AG08395 (cell line): ENCODE measurements at regions not wholly inside any gene's neighbourhood (a gene's known extent, or its start where the extent isn't known, plus 50 kb on each side); places are given as distances from the start of the nearest gene placed in this dataset.

Experiments used
- DNase-seq: peaks from one replicate; pipeline ENCODE4 v3.0.0; 2012; ENCODE audit warnings: mixed read lengths, low spot score

DNA sequence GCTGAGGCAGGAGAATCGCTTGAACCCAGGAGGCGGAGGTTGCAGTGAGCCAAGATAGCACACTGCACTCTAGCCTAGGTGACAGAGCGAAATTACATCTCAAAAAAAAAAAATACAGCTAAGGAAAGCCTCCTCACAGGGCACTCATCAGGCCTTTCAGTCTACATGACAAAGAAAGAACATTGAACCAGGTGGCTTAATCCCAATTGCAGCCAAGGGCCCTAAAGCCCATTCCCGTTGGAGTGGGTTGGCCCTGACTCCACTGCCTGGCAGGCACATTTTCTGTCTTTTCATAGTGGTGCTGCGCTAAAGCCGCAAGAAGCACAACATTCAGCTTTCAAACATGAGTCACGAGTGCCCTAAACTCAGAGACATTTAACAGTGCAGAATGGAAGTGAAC is 372.5 kb downstream of the RNF144A start:
- no peak for DNase-seq

DNA sequence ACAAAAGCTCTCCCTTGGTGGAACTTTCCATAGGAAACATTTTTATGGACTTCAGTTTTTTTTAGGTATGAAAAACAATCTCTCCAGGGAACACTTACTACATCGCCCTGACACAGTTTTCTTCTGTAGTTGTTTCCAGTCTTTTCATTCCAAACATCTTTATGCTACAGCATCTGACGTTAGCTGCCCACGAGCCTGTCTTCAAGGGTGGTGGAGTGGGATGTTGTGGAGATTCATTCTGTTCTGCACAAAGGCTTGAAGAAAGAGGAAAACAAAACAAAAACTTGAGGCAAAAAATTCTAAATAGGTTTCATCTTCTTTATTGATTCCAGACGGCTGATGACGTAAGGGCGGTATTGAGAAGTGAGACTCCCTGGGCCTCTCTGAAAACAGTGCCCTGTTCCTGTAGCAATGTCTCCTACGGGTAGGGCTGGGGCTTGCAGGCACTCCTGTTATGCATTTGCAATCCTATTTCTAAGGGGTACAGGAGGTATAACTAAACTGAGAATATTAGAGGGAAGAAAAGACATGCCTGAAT is 375.0 kb downstream of the RNF144A start:
- DNase-seq, result no peak

DNA sequence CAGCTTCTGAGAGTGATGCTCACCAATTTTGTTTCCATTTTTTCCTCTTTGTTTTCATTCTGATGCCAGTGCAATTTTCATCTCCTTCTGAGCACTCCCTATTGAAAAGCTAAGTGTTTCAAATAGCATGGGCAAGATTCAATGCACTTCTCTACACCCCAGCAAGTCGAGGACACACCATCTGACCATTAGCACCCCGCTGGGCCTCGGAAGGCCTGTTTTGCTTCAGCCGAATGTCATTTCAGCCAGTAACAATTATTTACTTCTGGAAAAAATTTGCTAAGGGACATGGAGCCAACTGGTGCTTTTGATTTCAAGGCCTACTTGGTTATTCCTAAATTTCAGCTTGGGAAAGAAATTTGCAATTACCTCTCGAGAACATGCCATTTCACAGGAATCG is 392.4 kb downstream of the RNF144A start:
- DNase-seq, result no peak

DNA sequence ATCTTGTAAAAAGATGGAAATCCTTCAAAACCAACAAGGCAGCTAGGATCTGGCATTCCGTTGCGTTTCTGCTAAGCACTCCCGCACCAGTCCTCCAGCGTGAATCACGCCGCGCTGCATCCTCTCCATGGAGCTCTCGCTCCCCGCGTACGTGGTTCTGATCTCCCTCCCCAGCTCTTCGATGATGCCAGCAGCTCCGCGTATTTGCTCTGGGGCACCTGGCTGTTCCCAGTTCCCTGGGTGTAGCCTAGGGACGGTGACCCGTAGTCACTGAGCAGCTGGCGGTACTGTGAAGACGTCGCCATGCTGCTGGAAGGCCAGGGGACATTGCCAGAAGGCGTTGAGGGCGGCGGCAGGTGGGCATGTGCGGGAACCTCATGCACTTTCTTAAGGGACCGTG is 407.5 kb downstream of the RNF144A start:
- no peak for DNase-seq

DNA sequence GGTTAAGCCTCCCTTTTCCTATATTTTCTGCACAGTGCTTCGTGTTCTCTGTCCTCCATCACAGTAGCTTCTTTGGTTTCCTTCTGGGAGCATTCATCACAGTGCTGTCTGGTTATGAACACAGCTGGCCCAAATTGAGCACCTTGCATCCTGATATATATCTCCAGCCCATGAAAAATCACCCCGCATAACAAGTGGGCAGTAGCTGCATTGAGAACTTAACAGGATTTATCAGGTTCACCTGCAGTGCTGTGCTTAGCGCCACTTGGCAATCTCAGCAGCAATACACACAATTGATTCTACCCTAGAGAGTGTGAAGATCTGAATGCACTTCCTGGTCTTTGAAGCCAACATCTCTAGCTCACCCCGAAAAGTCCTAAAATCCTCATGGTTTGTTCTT is 408.0 kb downstream of the RNF144A start:
- DNase-seq, result no peak

DNA sequence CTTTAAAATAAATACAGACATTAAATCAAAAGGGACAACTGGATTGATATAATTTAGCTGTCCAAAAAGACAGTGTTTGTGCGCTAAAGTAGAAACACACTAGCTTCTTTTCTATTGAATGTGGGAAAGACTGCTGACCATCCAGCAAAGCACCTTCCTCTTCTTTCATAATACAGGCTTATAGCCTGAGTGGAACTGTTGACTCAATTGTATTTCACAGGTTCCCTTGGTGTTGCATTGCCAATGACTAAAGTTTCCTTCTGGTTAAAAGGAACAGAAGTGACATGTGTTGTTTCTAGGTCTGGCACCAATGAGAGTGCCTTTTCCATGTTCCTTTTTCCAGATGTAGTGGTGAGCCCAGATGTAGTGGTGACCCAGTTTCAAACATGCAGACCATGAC is 412.3 kb downstream of the RNF144A start:
- DNase-seq, result no peak

DNA sequence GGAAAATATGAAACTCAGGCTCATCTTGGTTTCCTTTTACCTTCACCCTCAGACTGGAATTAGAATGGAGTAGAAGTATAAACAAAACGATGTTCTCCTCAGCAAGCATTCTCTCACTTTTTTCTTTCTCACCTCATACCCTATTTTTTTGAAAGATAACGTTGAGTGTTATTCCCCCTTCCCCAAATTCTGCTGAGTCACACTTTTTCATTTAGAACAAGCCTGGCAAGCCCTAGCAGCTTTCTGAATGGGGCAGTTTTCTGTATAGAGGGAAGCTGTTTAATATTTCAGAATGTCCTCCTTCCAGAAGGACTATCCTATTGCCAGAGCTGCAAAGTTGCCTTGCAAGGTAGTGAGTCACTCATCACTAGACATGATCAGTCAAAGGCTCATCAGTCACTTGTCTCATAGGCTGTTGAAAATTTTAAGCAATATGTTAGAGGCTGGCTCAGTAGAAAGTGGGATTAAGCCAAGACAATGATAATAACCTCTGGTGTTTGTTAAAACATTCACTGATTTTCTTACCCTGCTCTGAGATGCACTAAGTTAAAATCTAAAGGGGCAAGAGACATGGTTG is 416.1 kb downstream of the RNF144A start:
- DNase-seq, result no peak

DNA sequence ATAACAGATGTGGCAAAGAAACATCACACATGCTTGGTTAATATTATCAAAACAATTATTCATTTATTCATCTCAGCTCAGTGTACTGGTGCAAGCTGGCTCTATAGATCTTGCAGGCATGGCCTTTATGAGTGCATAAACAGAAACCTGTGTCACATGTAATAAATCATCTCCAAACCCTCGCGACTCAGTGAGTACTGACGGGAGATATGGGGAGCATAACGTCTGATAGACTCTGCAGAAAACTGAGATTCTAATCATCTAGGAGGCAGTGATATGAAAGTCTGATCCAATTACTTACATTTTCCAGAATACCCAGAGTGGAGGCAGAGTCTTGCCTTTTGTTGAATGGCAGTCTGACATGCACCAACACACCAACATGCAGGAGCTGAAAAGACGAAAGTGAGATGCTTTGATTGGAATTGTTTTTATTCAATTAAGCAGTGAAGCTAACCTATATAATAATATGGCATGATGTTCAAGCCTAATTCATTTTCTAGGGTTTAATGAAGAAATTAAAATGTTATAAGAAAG is 416.8 kb downstream of the RNF144A start:
- DNase-seq, result no peak

DNA sequence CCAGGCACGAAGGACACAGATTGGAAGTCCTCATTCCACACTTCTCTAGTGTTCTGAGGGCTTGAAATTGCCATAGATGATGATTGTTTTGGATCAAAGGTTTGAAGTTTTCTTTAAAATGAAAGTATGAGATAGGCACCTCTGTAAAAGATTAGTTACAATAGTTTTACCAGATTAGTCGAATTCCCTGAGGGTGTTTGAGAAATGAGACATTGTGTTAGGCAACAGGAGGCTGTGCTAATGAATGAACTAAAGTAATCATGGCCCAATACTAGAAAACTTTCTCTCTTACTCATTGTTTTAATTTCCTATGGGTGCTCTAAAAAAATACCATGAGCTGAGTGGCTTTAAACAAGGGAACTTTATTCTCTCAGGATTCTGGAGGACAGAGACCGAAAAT is 421.7 kb downstream of the RNF144A start:
- DNase-seq, result no peak

DNA sequence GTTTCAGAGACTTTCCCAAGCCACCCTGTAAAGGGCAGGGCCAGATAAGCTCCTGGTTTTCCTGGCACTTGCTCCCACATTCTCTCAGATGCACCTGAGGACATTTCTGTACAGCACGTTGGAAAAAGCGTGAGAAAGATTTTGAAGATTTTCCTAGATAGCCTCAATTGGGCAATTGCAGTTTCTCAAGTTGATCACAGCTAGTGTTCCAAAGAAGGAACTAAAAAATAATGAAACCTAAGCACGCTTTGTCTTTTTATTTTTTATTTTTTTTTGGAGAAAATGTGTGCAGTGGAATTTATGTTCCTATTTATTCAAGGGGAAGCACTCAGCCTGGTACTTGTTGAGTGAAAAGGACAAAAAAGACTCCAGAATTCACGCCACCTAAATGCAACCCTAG is 429.1 kb downstream of the RNF144A start:
- no peak for DNase-seq

DNA sequence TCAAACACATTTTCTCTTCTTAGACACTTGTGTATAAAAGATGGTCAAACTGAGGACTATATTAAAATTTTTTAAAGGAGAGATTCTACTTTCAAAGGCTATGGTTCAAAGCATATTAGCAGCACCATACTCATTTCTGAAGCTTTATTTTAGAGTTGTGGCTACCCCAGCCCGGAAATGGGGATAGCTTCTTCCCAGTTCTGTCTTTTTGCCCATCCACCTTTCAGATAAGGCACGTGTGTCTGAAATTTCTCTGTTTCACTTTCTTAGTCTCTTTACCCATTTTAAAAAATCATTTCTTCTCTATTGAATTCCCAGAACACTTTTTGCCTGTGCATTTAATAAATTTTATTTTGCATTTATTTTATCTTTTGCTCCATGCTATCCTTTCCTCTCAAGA is 431.5 kb downstream of the RNF144A start:
- no peak for DNase-seq

DNA sequence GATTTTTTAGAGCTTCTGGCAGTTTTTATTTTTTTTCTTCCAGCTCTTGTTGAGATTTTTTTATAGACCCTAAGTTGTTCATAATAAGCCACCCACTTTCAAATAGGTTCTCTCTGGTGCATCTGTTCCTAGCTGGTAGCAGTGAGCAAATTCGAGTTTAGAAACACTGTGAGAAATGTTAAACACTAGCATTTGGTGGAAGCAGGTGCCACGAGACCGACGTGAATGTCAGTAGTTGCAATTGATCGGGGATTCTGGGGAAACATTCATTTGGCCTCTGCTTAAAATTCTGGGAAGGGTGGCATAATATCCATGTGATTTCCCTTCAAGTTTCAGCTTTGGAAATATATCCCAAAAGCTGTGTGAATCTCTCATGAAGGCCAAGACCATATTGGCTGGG is 435.0 kb downstream of the RNF144A start:
- no peak for DNase-seq

DNA sequence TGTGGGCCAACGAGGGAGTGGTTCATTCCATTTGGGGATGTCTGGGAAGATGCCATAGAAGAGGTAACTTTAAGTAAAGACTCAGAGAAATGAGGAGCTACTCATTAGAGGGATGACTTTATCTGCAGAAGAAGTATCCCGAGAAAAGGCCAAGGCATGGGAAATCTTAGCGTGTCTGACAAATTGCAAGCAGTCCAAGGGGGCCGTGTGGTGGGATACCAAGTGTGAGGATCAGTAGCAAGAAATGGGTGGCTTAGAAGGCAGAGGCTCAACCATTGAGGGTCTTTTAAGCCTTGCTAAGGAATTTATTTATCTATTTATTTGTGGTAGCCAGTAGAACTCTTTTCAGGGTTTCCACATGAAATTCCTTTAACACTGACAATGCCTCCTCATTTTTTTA is 436.4 kb downstream of the RNF144A start:
- no peak for DNase-seq

DNA sequence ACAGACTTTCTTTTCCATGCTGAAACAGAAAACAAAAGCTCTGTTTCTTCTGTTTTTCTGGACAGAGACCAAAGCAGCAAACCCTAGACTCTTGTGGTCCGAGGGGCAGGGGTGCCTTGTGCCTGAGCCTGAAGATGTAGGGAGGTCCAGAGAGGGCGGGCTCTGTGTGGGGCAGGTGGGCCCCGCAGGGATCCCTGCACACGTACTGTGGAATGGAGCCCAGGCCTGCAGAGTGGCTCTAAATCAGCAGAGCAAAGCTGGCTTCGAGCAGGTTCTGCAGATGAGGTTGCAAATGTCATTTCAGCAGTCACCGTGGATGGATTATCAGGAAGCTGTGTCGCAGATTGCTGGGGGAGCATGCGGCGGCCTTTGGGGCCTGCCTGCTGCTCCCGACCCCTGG is 438.6 kb downstream of the RNF144A start:
- DNase-seq, result no peak

DNA sequence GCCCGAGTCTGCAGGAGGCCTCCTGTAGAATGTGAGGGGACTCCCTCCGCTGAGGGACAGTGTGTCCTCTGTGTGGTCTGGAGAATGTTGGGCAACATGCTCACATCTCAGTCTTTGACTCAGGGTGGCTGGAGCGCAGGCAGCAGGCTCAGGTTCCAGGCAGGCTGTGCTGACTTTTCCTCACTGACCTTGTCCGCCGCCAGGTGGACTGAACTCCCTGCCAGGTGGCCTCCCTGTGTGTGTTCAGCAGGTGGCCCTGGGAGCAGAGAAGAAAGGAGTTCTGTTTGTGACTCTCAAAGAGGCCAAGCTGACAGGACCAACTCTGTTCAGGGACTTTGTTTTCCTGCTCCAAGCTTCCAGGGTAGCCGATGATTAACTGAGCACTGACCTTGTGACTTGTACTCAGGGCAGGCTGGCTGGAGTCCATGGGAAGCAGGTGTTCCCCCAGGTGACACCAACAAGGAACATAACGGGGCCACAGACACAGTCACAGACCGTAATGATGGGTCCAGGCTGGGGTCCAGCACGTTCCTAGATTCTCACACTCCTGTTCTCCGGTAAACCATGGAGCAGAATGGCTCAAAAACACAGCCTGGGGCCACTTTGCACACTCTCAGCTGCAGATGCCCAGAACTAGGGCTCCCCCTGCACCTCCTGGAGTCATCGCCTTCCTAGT is 439.8 kb downstream of the RNF144A start:
- DNase-seq, result no peak

DNA sequence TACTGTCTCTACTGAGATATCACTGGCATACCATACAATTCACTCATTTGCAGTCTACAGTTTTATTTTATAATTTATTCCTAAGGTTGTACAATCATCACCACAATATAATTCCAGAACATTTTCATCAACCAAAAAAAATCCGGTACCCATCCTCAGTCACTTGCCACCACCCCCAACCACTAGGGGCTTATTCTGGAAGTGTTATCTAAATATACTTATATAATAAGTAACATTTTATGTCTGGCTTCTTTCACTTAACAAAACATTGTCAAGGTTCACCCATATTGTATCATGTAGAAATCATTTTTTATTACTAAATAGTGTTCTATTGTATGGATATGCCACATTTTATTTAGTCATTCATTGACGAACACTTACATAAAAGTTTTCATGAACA is 440.8 kb downstream of the RNF144A start:
- no peak for DNase-seq

DNA sequence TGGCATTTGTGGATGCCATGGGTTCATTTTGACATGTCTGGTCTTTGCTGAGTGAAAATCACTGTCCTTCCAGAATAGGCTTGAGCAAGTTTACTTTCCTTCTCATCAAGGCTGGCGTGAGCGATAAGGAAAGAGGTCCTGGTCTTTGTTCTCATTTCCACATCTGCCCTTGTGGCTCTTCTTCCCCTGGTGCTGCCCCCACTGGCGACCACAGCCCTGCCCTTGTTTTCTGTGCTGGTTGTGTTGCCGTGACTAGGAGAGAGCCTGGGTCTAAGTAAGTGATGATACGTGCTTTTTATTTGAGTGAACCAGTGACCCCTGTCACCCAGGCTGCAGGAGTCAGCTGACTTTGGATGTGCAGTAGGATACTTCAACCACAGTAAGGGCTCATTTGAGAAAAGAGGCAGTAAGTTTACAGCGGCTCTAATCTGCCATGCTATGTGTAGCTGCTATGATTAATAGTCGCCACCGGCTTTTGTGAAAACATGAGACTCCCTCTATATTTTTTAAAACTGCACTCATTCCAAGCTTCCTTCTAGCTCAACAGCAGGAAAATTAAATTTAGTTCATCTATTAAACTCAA is 441.7 kb downstream of the RNF144A start:
- DNase-seq, result no peak

DNA sequence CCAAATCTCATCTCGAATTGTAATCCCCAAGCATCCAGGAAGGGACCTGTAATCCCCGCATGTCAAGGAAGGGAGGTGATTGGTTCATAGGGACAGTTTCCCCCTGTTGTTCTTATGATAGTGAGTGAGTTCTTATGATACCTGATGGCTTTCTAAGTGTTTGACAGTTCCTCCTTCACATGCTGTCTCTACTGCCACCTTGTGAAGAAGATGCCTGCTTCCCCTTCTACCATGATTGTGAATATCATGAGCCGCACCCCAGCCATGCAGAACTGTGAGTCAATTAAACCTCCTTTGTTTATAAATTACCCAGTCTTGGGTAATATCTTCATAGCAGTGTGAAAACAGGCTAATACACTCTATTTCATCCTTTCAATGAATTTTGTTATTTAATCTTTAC is 446.7 kb downstream of the RNF144A start:
- no peak for DNase-seq

DNA sequence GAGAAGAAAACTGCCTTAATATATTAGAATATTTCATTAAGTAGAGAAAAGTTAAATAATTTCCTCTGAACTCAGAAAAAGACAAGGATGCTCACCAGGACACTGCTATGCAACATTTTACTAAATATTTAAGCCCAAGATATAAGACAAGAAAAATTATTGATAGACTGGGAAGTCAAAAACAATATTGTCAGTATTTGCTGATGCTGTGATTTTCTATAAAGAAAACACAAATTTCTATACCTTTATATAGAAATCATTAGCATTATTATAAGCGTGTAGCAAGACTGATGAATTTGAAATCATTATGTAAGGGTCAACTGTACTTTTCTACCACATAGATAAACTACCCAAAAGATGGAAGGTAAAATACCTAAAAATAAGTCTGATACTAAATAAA is 451.0 kb downstream of the RNF144A start:
- DNase-seq, result no peak

DNA sequence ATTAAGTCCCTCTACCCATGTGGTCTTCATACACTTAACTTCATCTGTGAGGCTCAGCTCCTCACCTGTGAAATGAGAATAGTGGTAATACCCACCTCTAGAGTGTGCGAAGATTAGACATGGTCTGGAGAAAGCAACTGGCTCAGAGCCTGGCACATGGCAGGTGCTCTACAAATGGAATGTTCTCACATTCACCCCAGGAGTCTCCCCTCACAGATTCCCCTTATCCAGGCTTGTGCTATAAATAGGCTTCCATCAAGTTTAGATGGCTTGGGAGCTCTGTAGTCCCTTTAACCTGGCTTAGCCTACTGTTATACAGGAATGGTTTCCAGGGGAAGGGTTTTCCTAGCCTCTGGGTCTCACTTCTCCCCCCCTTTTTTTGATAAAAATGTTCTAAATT is 455.9 kb downstream of the RNF144A start:
- no peak for DNase-seq

DNA sequence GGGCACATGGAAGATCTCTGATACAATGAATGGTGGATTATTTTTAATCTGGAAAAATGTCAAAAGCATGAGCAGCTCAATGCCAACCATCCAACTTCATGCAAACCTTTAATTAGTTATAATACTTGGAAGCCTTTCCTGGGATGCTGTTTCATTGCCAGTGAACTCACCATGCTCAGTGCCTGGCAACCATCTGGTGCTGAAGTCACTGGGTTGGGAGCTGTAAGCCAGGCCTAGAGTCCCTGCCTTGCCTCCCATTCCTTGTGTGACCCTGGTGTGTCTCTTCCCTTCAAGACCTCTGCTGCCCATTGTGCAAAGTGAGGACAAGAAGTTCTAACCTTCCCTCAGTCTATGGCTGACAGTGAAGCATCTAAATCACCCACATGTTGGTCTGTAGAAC is 458.7 kb downstream of the RNF144A start:
- DNase-seq, result no peak

DNA sequence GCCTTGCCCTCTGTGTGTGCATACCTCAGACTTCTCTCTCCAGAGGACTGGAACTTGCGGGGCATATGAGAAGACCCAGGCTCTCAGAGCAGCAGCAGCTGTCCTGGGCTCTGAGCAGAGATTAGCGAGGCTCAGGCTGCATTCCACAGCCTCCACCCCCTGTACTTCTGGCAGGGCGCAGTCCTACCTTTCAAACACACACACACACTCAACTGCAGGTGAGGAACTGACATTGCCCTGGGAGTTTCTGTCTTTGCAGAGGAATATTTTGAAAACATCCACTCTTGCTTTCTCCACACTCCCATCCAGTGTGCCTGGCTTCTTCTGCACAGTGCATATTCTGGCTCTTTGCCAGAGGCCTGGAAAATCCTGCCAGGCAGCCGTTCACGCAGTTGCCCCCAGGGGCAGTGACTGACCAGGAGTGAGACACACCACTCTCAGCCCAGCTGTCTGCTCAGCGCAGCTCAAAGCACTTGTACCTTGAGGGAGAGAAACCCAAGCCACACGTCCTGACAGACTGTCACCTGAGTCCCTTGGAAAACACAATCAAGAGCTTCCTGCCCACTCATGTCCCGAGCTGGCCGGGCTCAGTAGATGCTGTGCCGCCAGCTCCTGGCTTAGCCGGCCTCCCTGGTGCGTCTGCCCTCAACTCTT is 460.8 kb downstream of the RNF144A start:
- DNase-seq, result no peak

DNA sequence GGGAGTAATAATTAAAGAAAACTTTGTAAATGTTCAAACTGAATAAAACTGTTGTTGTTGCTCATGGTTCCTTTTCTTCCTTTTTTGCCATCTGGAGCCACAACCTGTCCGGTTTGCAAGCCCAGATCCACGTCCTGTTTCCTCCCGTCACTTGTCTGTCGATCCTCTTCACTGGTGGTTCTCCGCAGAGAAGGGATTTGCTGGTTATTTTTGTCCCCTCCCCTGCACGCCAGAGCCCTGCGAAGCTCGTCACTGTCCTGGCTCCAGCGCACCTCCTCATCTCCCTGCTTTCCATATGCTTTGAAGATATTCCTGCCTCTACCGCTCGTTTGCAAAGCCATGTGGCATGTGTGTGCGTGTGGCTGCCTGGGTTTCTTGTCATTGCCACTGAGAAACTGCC is 461.4 kb downstream of the RNF144A start:
- DNase-seq, result no peak
